Islet of Langerhans (tissue), 1 donor: ENCODE measurements at regions not wholly inside any gene's neighbourhood (a gene's known extent, or its start where the extent isn't known, plus 50 kb on each side); places are given as distances from the start of the nearest gene placed in this dataset.
"Not testable (repeated sequence)": the region's sequence is repeated elsewhere in the genome, so short reads cannot be mapped to it uniquely, and the experiment has no call there.

Experiments used
- FAIRE-seq: peaks from one replicate; lab custom pipeline; 2011; peaks lifted over from hg19 to GRCh38; lab: Jason Lieb, UNC

DNA sequence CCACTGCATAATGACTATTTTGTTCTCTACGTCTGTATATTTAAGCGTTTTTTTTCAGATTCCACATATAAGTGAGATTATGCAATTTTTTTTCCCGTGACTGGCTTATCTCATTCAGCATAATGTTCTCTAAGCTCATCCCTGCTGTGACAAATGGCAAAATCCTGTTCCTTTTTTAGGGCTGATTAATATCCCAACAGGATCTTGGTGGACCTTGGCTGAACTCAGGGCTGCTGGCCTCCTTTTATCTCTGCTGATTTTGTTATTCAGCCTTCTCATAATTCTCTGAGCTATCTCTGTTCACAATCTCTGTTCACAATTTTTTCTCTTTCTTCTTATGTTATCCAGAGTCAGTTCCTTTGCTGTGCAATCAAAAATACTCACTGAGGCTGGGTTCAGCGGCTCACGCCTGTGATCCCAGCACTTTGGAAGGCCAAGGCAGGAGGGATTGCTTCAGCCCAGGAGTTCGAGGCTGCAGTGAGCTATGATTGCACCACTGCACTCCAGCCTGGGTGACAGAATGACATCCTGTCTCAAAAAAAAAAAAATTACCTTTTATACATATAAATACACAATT lies 1035.9 kb upstream of the AUTS2 start:
- FAIRE-seq: no peak

DNA sequence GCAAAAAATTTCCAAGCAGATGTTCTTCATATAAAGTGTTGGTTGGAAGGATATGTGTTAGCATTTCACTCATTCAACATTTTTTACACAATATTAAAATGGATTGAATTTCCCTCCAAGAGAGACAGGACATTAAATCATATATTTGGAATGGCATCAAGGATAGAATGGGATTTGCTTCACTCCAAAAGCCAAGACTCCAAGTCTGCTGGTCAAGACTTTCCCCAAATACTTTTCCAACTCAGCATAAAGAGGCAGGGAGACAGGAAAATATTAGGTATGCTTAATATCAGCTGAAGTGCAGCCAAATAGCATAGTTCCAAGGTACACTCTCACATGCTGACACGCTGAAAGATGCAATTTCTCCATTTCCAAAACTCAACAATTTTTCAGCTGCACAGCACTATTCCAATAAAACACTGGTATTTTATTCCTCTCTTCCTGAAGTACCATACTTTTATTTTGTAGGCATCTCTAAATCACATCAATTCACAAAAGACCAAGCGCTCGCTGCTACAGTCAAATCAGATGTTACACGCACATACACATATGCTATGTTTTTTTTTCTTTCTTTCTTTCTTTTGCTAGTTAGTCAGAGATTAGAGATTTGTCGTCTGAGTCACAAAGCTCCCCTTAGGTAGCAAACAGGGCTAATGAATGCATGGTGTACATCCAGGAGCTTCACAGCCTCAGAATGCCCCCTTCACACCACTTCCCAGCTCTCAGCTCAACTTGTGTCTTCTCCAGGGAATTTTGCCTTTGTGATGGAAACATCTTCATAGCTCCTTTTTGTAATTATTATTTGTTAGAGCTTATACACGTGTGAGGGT lies 1033.8 kb upstream of the AUTS2 start:
- FAIRE-seq: no peak

DNA sequence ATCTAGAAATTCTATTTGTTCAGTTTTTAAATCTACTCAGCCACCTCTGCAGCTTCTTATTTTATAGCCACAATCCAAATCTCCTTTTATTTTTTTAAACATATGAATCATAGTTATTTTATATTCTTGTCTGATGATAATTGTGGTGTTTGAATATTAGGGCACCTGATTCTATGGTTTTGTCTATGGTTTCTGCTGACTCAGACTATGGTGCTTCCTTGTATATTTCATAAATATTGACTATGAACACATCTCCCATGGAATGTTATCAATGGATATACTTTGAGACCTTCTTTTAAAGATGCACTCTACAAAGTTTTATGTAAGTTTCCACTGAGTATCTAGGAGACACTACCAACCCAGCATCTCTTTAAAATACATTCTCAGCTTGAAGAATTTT lies 1027.0 kb upstream of the AUTS2 start:
- FAIRE-seq: no peak

DNA sequence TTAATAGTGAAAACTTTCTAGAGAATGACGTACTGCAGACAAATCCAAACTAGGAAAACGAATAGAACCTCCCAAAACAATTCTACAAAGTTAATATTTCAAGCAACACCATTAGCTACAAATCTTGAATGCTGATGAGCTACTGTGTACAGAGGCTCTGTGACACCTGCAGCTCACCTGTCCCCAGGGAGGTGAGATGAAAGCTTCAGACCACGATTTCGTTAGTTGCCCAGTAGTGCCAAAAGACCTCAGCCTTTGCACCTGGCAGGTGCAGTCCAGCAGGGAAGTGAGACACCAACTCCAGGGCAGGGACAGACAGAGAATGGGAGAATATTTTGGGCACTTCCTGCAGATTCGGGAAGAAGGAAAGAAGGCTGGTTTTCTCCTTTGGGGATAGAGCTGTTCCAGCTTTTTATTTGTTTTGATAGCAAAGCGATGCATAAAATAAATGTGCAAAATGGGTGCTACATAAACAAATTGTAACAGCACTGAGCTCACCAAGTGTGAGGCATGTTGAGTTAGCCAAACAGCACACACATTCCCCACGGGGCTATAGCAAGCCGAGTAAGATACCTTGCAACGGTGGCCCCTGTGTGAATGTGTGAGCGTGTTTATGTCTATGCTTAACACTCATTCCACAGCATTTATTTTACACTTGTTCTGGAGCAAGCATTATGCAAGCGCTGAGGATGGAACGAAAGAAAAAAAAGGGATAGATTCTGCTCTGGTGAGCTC lies 1024.8 kb upstream of the AUTS2 start:
- no peak for FAIRE-seq

DNA sequence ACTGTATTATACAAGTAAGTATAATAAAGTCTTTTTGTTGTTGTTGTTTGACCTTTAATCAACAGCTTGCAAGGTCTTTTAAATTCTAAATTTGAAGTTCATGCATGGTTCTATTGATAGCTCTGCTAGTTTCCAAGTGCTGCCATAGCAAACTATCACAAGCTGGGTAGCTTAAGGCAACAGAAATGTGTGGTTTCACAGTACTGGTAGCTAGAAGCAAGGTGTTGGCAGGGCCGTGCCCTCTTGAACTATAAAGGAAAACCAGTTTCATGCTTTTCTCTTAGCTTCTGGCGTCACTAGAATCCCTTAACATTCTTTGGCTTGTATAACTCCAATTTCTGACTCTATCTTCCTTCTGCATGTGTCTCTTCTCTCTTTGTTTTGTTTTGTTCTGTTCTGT lies 1021.9 kb upstream of the AUTS2 start:
- FAIRE-seq: no peak

DNA sequence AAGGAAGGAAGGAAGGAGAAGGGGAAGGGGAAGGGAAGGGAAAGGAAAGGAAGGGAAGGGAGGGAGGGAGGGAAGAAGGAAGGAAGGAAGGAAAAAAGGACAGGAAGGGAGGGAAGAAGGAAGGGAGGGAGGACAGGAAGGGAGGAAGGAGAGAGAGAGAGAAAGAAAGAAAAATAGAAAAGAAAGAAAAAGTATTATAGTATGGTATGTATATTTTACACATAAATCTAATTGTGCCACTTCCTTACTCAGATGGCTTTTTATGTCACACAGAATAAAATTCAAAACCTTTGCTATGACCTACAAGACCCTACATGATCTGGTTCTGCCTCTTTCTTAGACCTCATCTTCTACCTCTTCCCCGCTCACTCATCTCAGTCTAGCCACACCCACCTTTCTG lies 1016.9 kb upstream of the AUTS2 start:
- FAIRE-seq: no peak

DNA sequence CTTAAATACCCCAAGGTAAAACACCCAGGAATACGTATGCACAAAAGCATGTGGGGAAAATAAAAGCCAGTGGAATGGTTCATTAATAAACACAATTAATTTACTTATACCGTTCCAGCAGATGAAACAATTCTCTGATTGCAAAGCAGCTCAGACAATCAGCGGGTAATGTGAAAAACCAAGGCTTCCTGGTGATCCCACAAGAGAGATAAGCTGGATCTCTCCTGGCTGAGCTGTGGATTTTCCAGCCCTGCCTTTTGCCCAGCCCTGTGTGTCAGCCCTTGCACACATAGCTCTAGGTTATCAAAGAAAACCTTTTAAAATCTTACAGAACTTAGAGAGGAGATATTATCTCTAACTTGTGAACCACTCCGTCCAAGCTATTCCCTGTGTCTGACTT lies 1010.7 kb upstream of the AUTS2 start:
- FAIRE-seq: no peak

DNA sequence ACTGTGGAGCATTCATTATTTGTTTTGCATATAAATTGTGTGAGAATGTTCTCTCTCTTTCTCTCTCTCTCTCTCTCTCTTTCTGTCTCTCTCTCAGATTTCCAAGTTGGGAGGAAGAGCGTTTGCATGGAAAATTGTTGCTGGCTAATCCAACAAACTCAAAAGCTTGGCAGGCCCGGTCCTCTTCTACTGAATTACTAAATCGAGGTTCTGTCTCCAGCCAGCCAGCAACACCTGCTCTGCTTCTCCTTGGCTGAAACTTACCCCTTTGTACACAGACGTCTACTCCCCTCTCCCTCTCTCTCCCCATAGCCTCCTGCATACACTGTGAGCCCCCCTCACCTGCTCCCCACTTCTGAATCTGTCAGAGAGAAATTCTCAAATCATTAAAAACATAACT lies 996.4 kb upstream of the AUTS2 start:
- FAIRE-seq: no peak

DNA sequence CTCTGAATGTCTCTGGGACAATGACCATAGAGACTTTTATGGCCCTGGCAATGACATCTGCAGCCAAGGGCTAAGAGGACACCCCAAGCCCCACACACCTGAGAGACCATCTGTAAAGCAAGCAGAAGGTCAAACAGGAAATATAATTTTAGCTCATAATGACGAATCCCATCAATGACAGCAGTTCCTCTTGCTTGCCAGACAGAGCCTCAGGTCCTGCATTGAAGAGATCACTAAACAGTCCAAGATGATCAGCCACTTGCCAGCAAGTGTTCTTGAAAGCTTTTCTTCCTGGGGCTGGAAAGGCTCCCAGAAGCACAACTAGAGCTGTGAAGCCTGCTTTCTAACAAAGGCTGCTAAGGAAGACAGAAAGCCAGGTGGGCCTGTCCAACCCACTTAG lies 993.7 kb upstream of the AUTS2 start:
- no peak for FAIRE-seq

DNA sequence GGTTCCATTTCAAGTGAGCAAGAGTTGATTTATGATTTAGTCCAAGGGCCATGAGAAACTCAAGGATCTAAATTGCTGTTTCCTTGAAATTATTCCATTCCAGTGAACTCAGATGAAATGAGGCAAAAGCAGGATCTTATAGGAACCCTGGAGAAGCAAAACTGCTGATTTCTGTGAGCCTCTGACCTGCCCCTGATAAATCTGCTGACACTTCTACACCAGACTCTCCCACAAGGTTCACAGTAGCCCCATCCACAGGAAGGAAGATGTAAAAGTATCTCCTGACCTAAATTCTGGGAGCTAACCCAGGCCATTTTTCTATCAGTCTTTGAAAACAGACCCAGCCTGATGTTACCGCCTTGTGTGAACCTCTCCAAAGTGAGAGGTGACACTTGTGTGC lies 987.6 kb upstream of the AUTS2 start:
- no peak for FAIRE-seq

DNA sequence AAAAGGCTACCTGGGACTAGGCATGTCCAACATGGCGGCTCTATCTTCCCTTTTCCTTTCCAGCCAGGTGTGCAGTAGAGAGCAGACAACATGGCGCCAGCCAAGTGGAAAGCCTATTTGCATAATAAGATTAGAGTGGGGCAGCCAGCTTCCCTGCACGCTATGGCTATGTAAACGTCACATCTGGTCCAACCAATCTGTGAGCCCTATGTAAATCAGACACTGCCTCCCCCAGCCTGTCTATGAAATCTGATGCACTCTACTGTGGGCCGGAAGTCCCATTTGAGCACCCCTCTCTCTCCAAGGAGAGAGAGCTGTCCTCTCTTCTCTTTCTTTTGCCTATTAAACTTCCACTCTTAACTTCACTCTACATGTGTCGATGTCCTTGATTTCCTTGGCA lies 984.9 kb upstream of the AUTS2 start:
- no peak for FAIRE-seq

DNA sequence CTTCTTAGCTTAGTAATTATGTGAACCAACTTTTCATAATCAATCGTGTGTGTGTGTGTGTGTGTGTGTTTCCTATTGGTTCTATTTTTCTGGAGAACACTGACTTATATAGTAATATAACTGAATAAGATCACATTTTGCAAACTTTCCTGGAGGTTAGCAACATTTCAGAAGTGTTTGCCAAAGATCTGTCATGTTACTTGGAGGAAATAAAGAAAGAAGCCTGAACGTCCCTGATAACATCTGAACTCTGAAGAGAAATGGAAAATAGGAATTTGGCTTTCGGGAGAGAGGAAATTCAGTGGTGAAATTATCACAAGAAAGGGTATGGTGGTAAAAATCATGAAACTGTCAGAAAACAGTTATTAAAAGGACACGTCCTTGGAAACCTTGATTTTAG lies 984.4 kb upstream of the AUTS2 start:
- FAIRE-seq: no peak

DNA sequence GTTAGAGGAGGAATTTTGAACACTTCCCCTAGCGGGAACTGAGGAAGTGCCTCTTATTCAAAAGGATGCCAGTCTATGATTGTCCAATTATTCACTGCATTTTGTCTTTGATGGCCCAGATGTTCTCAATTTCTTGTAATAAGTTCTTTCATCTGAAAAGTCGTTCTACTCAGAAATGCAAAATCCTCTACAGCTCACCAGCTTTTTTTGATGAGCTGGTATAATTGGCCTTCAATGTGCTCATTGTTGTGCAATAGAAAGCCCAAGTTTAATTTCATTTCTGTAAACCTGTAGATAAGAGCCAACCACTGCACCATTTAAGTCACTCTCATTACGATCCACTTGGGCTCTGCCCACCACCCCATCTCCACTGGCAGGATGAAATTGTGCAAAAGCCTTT lies 978.7 kb upstream of the AUTS2 start:
- FAIRE-seq: no peak

DNA sequence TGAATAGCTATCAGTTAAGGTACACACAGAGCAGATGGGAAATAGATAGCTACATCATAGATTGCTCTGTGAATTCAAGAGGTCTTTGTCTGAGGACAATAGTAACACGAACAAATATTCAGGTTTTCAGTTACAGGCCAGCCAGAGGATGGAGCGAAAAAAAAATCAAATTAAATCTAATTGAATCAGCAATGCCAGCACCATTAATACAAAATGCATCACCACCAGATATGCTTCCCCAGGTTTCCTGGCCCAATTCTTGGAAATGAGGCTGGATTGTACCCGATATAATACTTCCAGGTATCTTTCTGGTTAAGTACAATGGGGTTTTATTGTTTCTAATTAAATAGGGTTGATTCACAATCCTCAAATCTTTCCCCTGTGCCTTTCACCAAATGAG lies 975.8 kb upstream of the AUTS2 start:
- FAIRE-seq: no peak

DNA sequence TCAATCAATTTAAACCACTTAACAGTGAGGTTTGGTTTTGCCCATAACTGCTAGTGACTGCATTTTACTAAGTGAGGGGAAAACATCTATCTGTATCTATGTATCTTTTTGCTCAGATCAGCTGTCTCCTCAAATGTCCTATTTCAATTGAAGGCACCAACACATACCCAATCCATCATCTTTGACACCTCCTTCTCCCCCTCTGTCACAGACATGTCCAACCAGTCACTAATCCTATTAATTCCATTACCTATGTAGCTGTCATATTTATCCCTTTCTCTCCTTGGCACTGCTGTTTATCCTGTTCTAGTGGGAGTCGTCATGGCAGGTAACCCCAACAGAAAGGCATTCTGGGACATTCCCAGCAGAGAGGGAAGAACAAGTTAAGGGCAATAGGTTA lies 975.2 kb upstream of the AUTS2 start:
- FAIRE-seq: no peak

DNA sequence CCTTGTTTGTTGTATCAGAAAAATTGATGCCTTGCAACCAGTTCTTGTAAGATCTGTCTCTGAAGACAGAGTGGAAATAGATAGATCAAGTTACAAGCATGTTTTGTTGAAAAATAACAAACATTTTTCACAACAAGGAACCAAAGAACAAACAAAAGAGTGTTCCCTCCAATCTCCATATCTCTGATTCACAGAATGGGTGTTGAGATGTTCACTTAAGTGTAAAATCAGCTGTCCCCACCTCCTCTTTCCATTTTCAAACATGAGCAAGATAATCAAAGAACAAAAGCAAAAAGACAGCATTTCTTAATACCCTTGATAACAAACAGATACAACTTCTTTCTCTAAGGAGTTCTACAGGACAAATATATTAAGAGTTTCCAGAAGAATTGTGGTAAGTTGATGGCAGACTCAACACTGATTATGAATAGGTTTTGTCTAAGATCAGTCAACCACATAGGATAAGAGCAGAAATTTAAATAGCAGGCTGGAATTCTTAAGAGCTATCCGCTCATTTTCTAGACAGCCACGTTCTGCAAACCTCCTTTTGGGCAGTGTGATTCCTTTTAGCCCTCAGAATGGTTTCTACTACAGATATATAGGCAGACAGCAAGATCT lies 970.9 kb upstream of the AUTS2 start:
- FAIRE-seq: no peak

DNA sequence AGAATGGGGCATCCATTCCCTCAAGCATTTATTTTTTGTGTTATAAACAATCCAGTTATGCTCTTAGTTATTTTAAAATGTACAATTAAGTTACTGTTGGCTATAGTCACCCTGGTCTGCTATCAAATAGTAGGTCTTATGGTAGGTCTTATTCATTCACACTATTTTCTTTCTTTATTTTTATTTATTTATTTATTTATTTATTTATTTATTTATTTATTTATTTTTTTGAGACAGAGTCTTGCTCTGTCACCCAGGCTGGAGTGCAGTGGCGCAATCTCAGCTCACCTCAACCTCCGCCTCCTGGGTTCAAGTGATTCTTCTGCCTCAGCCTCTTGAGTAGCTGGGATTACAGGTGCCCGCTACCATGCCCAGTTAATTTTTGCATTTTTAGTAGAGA lies 967.4 kb upstream of the AUTS2 start:
- FAIRE-seq: not testable (repeated sequence)

DNA sequence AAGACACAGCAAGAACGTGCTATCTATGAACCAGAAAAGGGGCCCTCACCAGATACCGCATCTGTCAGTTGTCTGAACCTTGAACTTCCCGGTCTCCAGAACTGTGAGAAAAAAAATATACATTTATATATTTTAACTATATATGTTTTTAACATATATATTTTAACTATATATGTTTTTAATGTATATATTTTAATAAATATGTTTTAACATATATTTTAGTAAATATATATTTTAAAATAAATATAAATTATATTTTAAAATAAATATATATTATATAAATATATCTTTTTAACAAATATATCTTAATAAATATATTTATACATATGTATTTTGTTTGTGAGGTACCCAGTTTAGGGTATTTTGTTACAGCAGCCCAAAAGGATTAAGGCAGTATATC lies 958.2 kb upstream of the AUTS2 start:
- no peak for FAIRE-seq

DNA sequence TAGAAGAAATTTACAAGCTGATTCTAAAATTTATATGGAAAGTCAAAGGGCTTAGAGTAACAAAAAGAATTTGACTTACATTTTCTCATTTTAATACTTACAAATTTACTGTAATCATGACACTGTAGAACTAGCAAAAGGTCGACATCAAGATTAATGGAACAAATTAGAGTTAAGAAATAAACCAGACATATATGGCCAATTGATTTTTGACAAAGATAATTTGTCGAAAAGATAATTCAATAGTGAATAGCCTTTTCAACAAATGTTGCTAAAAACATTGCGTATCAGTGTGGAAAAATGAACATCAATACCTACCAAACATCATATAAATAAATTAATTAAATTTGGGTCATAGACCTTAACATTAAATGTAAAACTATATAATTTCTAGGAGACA lies 955.5 kb upstream of the AUTS2 start:
- FAIRE-seq: no peak

DNA sequence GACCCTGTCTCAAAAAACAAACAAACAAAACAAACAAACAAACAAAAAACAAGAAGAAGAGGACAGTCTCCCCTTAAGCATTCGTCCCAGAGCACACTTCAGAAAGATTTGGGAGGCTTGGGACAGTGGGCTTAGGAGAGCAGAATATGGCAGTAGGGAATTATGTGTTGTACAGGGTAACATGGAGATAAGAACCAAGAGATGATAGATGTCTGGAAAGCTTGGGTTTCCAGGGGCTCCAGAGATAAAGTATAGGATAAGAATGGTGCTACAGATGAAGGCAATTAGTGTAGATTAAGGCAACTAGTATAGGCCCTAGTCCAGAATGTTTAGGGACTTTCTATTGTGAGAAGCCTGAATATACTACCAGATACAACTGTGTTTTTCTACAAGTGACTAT lies 934.9 kb upstream of the AUTS2 start:
- FAIRE-seq: no peak

DNA sequence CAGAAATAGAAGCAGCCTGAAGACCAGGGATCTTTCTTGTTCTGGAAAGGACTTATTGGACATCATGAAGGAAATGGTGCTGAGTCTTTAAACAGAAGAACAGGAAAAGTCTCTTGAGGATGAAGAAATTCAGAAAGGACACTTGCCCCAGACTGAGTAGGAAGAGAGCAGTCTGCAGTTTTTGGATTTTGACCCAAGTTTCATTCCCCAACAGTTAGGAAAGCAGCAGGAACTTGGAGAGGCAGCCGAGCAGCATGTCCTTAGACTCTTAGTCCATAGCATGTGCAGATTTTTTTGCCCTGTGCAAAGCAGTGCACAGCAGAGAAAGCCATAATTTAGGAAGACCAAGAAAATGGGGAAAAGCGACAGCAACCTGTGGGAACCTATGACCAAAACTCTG lies 927.2 kb upstream of the AUTS2 start:
- FAIRE-seq: no peak

DNA sequence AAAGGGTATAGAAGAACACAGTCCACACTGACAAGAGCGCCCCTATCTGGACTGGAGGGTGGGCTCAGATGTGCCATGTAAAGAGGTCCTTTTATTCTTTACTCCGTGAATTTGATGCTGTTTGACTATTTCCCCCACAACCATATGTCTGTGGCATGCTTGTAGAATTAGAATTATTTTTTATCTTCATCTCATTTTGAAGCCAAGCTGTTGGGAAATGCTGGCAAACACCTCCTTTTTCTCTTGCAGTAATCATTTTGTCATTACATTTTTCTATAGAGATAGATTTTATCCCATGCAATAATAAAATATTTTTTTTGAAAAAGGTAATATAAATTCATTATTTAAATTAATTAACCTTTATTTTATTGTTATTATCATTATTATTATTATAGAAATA lies 926.6 kb upstream of the AUTS2 start:
- no peak for FAIRE-seq

DNA sequence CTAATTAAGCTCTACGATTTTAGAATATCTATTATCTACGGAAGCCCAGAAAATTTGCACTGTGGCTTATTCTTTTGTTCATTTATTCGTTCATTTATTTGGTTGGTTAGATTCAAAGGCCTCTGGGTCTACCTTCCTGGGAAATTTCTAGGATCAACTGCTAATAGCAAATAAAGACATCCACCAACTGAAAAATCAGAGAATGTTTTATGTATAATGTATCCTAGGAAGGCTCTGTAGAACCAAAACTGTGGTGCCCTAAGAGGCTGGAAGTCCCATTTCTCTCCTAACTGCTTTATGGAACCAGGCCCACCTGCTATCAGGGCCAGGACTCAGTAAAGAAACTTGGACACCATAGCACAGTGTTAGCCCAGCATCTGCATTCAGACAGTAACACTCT lies 923.4 kb upstream of the AUTS2 start:
- FAIRE-seq: no peak
